ENCODE measurements at regions not wholly inside any gene's neighbourhood (a gene's known extent, or its start where the extent isn't known, plus 50 kb on each side); places are given as distances from the start of the nearest gene placed in this dataset.

GRCh38 chr13:69292789-69293425, 814.7 kb upstream of the ATXN8OS start:
- Histone ChIP-seq H3K4me1 (ENCODE audit: insufficient read depth, low read length) (peaks cover 8% of the 10 kb centered on the region), H3K9ac (ENCODE audit: low read depth, low read length) (no peak overlapping the region), H3K9me3 (ENCODE audit: insufficient read depth, low read depth, low read length) (no peaks in the 10 kb centered on the region), H3K27ac (ENCODE audit: low read length) (no peak overlapping the region), H3K36me3 (ENCODE audit: insufficient read depth, low read depth, low read length) (no peaks in the 10 kb centered on the region), H3K4me3 (ENCODE audit: low read length) (no peak overlapping the region), H3K27me3 (ENCODE audit: insufficient read depth, low read length) (no peaks in the 10 kb centered on the region)

GRCh38 chr13:69291292-69291906, 816.2 kb upstream of the ATXN8OS start:
- Histone ChIP-seq H3K9ac (ENCODE audit: low read depth, low read length) (no peak overlapping the region), H3K27me3 (ENCODE audit: insufficient read depth, low read length) (no peaks in the 10 kb centered on the region), H3K36me3 (ENCODE audit: insufficient read depth, low read depth, low read length) (no peaks in the 10 kb centered on the region), H3K27ac (ENCODE audit: low read length) (no peak overlapping the region), H3K4me3 (ENCODE audit: low read length) (no peak overlapping the region), H3K9me3 (ENCODE audit: insufficient read depth, low read depth, low read length) (no peaks in the 10 kb centered on the region), H3K4me1 (ENCODE audit: insufficient read depth, low read length) (peaks cover 8% of the 10 kb centered on the region)

- Histone ChIP-seq H3K9me3 (ENCODE audit: insufficient read depth, low read depth, low read length) (no peaks in the 10 kb centered on the region), H3K9ac (ENCODE audit: low read depth, low read length) (no peak overlapping the region), H3K27ac (ENCODE audit: low read length) (no peak overlapping the region), H3K4me1 (ENCODE audit: insufficient read depth, low read length) (no peaks in the 10 kb centered on the region; the same call in 1 of the 2 replicates), H3K4me3 (ENCODE audit: low read length) (no peak overlapping the region), H3K27me3 (ENCODE audit: insufficient read depth, low read length) (no peaks in the 10 kb centered on the region), H3K36me3 (ENCODE audit: insufficient read depth, low read depth, low read length) (no peaks in the 10 kb centered on the region)
These were observed 819.6 kb upstream of the ATXN8OS start for GRCh38 chr13:69288026-69288425.

GRCh38 chr13:69287050-69287698, 820.5 kb upstream of the ATXN8OS start:
- no peaks in the 10 kb centered on the region for H3K9me3 ChIP-seq (ENCODE audit: insufficient read depth, low read depth, low read length)
- H3K4me1 ChIP-seq (ENCODE audit: insufficient read depth, low read length): no peaks in the 10 kb centered on the region
- H3K27ac ChIP-seq (ENCODE audit: low read length): no peak overlapping the region
- H3K4me3 ChIP-seq (ENCODE audit: low read length): no peak overlapping the region
- H3K36me3 ChIP-seq (ENCODE audit: insufficient read depth, low read depth, low read length): no peaks in the 10 kb centered on the region
- H3K27me3 ChIP-seq (ENCODE audit: insufficient read depth, low read length): no peaks in the 10 kb centered on the region
- H3K9ac ChIP-seq (ENCODE audit: low read depth, low read length): no peak overlapping the region

- Histone ChIP-seq H3K4me3 (ENCODE audit: low read length) (no peak overlapping the region), H3K9ac (ENCODE audit: low read depth, low read length) (no peak overlapping the region), H3K27me3 (ENCODE audit: insufficient read depth, low read length) (no peaks in the 10 kb centered on the region)
These were observed 823.8 kb upstream of the ATXN8OS start for GRCh38 chr13:69283837-69284236.

GRCh38 chr13:69283301-69283700, 824.3 kb upstream of the ATXN8OS start:
- no peaks in the 10 kb centered on the region for H3K27me3 ChIP-seq (ENCODE audit: insufficient read depth, low read length)
- no peaks in the 10 kb centered on the region for H3K4me1 ChIP-seq (ENCODE audit: insufficient read depth, low read length)
- no peak overlapping the region for H3K4me3 ChIP-seq (ENCODE audit: low read length)
- H3K9me3 ChIP-seq (ENCODE audit: insufficient read depth, low read depth, low read length): no peaks in the 10 kb centered on the region
- H3K27ac ChIP-seq (ENCODE audit: low read length): no peak overlapping the region
- no peaks in the 10 kb centered on the region for H3K36me3 ChIP-seq (ENCODE audit: insufficient read depth, low read depth, low read length)
- H3K9ac ChIP-seq (ENCODE audit: low read depth, low read length): no peak overlapping the region

More at GRCh38 chr13:69283837-69284236, 823.8 kb upstream of the ATXN8OS start:
- H3K27ac ChIP-seq (ENCODE audit: low read length): no peak overlapping the region
- H3K4me1 ChIP-seq (ENCODE audit: insufficient read depth, low read length): no peaks in the 10 kb centered on the region
- H3K36me3 ChIP-seq (ENCODE audit: insufficient read depth, low read depth, low read length): no peaks in the 10 kb centered on the region
- no peaks in the 10 kb centered on the region for H3K9me3 ChIP-seq (ENCODE audit: insufficient read depth, low read depth, low read length)

GRCh38 chr13:69280399-69280798, 827.2 kb upstream of the ATXN8OS start:
- Histone ChIP-seq H3K27me3 (ENCODE audit: insufficient read depth, low read length) (no peaks in the 10 kb centered on the region), H3K4me1 (ENCODE audit: insufficient read depth, low read length) (no peaks in the 10 kb centered on the region)

GRCh38 chr13:69279213-69279612, 828.4 kb upstream of the ATXN8OS start:
- H3K4me3 ChIP-seq (ENCODE audit: low read length): no peak overlapping the region

More at GRCh38 chr13:69280399-69280798, 827.2 kb upstream of the ATXN8OS start:
- H3K36me3 ChIP-seq (ENCODE audit: insufficient read depth, low read depth, low read length): no peaks in the 10 kb centered on the region
- no peak overlapping the region for H3K27ac ChIP-seq (ENCODE audit: low read length)
- no peak overlapping the region for H3K4me3 ChIP-seq (ENCODE audit: low read length)
- H3K9ac ChIP-seq (ENCODE audit: low read depth, low read length): no peak overlapping the region
- H3K9me3 ChIP-seq (ENCODE audit: insufficient read depth, low read depth, low read length): no peaks in the 10 kb centered on the region

GRCh38 chr13:69274231-69274630, 833.4 kb upstream of the ATXN8OS start:
- Histone ChIP-seq H3K4me1 (ENCODE audit: insufficient read depth, low read length) (no peaks in the 10 kb centered on the region), H3K9ac (ENCODE audit: low read depth, low read length) (no peak overlapping the region), H3K27me3 (ENCODE audit: insufficient read depth, low read length) (no peaks in the 10 kb centered on the region), H3K4me3 (ENCODE audit: low read length) (no peak overlapping the region), H3K36me3 (ENCODE audit: insufficient read depth, low read depth, low read length) (no peaks in the 10 kb centered on the region), H3K9me3 (ENCODE audit: insufficient read depth, low read depth, low read length) (no peaks in the 10 kb centered on the region), H3K27ac (ENCODE audit: low read length) (no peak overlapping the region)

More at GRCh38 chr13:69279213-69279612, 828.4 kb upstream of the ATXN8OS start:
- H3K27ac ChIP-seq (ENCODE audit: low read length): no peak overlapping the region
- H3K4me1 ChIP-seq (ENCODE audit: insufficient read depth, low read length): no peaks in the 10 kb centered on the region
- no peaks in the 10 kb centered on the region for H3K27me3 ChIP-seq (ENCODE audit: insufficient read depth, low read length)
- no peak overlapping the region for H3K9ac ChIP-seq (ENCODE audit: low read depth, low read length)
- no peaks in the 10 kb centered on the region for H3K9me3 ChIP-seq (ENCODE audit: insufficient read depth, low read depth, low read length)
- no peaks in the 10 kb centered on the region for H3K36me3 ChIP-seq (ENCODE audit: insufficient read depth, low read depth, low read length)

GRCh38 chr13:69264362-69265334, 843.0 kb upstream of the ATXN8OS start:
- Histone ChIP-seq H3K9ac (ENCODE audit: low read depth, low read length) (no peak overlapping the region), H3K27me3 (ENCODE audit: insufficient read depth, low read length) (no peaks in the 10 kb centered on the region), H3K4me3 (ENCODE audit: low read length) (no peak overlapping the region), H3K36me3 (ENCODE audit: insufficient read depth, low read depth, low read length) (no peaks in the 10 kb centered on the region), H3K4me1 (ENCODE audit: insufficient read depth, low read length) (no peaks in the 10 kb centered on the region), H3K27ac (ENCODE audit: low read length) (no peak overlapping the region), H3K9me3 (ENCODE audit: insufficient read depth, low read depth, low read length) (no peaks in the 10 kb centered on the region)

- H3K27ac ChIP-seq (ENCODE audit: low read length): no peak overlapping the region
- no peaks in the 10 kb centered on the region for H3K27me3 ChIP-seq (ENCODE audit: insufficient read depth, low read length)
- no peaks in the 10 kb centered on the region for H3K4me1 ChIP-seq (ENCODE audit: insufficient read depth, low read length)
- H3K36me3 ChIP-seq (ENCODE audit: insufficient read depth, low read depth, low read length): no peaks in the 10 kb centered on the region
- no peaks in the 10 kb centered on the region for H3K9me3 ChIP-seq (ENCODE audit: insufficient read depth, low read depth, low read length)
- H3K9ac ChIP-seq (ENCODE audit: low read depth, low read length): no peak overlapping the region
- no peak overlapping the region for H3K4me3 ChIP-seq (ENCODE audit: low read length)
These were observed 864.3 kb upstream of the ATXN8OS start for GRCh38 chr13:69243366-69243765.
